HG02678 (cell line): ENCODE measurements at regions not wholly inside any gene's neighbourhood (a gene's known extent, or its start where the extent isn't known, plus 50 kb on each side); places are given as distances from the start of the nearest gene placed in this dataset.

Source experiments
- ATAC-seq: cut with Tn5 transposase; IDR thresholded peaks from one replicate; pipeline ENCODE4 v1.9.1; 2021; ENCODE audit warnings: mild to moderate bottlenecking, moderate library complexity; ENCODE audit not compliant: unreplicated experiment

- ATAC-seq, result no peak
Observed at GRCh38 chr4:14582677-14583076, 419.6 kb upstream of the CPEB2 start.

DNA sequence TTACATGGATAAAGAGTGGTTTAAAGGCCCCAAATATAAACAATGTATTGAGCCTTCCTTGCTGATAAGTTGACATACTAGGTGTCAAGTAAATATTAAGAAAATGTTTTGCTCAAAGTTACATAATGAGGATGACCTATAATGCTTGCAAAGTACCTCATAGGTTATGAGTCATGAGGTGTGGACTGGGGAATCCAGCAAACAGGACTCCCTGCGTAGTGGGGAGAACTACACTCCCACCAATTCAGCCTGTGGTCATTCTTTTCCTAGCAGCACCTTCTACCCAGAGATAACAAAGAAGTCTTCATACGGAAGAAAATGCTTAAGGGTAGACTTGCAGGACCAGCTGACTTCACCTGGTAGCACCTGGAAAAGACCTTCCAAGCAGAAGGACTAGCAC, 418.9 kb upstream of the CPEB2 start:
- no peak for ATAC-seq

DNA sequence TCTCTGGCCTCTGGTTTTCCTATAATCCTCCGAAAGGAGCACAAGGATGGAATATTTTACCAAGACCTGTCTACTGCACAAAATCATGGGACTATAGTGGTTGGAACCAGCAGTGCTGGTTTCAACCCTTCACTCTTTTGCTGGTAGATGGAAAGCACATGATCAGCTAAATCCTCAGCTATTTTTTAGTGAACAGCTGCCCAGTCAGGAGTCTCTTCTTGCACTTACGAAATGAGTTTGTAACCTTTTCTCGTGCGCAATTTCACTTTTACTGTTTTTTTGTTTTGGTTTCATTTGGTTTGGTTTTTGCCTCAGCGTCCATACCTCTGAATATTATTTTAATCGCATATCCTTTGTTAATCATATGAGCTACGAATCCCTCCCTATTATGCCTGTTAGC, 418.5 kb upstream of the CPEB2 start:
- no peak for ATAC-seq

- ATAC-seq, result no peak
Observed at GRCh38 chr4:14592950-14593349, 409.3 kb upstream of the CPEB2 start.

GRCh38 chr4:14596028-14596427, 406.3 kb upstream of the CPEB2 start:
- ATAC-seq, result no peak

DNA sequence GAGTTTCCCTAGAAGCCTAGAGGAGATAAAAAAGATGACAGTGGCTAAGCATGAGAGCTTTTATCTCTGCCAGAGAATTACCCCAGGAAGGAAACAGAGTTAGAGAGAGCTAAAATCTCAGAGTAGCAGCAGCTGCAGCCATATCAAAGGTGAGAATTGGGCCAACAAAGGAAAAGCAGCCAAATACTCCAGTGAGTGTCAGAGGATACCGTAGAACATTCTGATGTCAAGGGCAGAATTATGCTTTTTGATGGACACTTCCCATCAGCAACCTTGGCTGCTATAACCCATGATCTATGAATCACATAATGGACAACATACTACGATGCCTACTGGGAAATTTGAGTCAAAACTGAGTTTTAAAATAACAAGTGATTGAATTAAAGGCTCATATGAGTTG, 405.8 kb upstream of the CPEB2 start:
- no peak for ATAC-seq

DNA sequence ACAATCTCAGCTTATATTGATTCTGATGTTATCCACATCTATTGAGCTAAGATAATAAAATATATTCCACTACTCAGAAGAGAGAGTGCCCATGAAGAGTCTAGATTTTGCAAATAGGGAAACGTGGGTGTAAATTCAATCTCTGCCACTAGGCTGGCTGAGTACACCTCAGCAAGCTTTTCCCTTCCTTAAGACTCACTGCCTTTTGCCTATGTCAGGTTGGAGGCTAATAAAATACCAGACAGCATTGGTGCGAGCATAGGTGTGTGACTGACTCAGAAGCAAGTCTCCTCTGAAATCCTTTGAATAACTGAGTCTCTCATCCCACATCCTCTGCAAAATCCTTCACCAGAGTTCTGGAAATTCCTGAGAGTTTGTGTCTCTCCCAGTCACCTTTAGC, 405.4 kb upstream of the CPEB2 start:
- no peak for ATAC-seq

DNA sequence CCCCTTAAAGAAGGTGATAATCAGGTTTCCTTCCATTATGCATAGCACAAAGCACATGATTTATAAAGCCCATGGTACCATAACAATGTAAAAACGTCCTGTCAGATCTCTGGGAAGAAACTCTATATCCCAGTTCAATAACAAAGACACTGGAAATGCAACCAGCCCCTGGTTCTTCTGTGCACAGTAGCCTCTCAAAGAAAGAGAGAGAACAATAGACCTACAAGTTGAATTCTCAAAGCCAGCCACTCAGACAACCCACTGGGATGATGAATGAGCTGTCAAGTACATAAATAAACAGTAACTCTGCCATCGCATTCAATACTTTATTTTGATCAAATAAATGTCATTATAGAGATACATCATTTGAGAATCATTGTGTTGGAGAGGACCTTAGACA, 400.1 kb upstream of the CPEB2 start:
- ATAC-seq, result no peak

- ATAC-seq, result no peak
Observed at GRCh38 chr4:14607001-14607400, 395.3 kb upstream of the CPEB2 start.

DNA sequence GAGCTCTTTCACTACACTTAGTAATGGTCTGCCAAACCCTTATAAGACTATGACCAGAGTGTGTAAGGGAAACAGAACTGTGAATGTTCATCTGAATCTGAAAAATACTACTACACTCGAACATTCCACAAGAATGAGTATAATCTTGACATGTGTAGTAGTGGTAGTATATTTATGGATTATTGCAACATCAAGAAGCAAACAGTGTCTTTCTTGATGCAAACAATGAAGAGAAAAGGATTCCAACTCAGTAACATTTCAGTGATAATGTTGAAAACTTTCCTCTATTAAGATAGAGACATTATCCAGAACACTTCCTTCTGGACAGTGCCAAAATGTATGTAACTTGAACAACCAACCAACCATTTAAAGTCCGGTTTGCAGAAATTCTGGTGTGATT, 394.7 kb upstream of the CPEB2 start:
- ATAC-seq, result no peak

DNA sequence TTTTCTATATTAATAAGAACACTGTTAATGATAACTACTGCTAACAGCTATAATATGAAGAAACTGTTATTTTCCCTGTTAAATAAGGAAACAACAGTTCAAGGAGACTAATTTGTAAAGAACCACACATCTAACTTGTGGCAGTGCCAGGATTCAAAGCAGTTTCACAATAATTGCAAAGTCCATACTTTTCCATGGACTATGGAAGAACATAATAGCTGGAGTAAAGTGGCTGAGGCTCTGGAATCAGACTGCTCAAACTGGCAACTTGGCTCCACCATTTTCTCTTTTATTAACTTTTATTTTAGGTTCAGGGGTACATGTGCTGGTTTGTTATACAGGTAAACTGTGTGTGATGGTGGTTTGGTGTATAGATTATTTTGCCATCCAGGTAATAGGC, 393.7 kb upstream of the CPEB2 start:
- ATAC-seq, result no peak

GRCh38 chr4:14614840-14615239, 387.4 kb upstream of the CPEB2 start:
- ATAC-seq, result no peak

GRCh38 chr4:14615671-14616070, 386.6 kb upstream of the CPEB2 start:
- ATAC-seq, result no peak

- ATAC-seq, result no peak
Observed at GRCh38 chr4:14620567-14621141, 381.6 kb upstream of the CPEB2 start.

GRCh38 chr4:14621731-14622463, 380.4 kb upstream of the CPEB2 start:
- ATAC-seq, result no peak

DNA sequence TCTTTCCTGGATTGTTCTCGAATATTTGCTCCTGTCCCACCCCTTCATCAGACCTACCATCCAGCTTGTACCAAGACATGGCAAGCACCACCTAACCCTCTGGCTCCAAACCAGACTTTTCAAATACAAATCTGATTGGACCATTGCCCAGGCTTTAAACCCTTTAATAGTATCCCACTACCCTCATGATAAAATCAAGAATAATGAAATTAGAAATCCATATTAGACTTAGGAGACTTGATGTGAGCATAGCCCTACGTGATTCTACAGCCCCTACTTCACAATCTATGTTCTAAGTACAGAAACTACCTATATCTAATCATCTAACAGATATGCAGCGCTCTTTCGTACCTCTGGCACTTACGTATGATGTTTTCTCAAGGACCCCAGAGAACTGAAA, 375.2 kb upstream of the CPEB2 start:
- ATAC-seq, result no peak

- ATAC-seq, result no peak
Observed at GRCh38 chr4:14631806-14632440, 370.4 kb upstream of the CPEB2 start.

DNA sequence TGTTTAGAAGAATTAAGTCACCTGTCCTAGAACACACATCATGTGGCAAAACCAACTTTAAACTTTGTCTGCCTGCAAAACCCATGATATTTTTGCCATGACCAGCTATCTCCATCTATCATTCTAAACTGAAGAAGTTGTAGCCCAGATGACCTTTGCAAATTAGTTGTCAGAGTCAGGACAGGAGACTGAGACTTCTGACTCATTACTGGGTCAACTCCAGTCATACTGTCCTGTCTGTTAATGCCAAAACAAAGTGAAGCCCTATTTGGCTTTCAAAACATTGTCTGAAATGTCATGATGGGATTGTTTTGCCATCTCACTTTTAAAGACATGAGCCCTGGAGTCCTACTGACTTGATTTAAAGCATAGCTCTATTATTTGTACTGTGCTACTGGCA, 365.7 kb upstream of the CPEB2 start:
- no peak for ATAC-seq

DNA sequence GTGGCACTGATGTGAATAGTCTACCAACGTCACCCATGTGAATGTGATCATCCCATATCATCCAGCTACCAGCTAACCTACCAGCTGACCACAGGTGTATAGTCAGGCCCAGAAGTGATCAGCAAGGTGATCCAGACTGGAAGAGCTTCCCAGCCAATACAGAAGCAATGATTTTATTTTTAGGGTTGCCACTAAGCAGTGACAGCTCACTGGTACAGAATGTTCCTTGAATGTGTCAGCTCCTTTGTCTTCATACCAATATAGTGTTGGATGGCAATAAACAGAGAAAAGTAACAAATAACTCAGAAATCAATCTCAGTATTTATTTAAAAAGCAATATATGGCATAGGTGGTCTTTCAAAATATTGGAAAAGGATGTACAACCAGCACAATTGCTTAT, 361.8 kb upstream of the CPEB2 start:
- ATAC-seq, result no peak

DNA sequence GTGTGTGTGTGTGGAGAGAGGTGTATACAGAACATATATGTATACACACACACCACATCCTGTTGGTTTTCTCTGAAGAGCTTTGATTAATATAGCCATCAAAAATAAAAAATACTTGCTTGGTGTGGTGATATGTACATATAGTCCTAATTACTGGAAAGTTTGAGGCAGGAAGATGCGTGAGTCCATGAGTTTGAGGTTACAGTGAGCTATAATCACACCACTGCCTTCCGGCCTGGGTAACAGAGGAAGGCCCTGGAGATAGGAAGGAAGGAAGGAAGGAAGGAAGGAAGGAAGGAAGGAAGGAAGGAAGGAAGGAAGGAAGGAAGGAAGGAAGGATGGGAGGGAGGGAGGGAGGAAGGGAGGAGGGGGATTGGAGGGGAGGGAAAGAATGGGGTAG, 360.4 kb upstream of the CPEB2 start:
- ATAC-seq, result no peak

DNA sequence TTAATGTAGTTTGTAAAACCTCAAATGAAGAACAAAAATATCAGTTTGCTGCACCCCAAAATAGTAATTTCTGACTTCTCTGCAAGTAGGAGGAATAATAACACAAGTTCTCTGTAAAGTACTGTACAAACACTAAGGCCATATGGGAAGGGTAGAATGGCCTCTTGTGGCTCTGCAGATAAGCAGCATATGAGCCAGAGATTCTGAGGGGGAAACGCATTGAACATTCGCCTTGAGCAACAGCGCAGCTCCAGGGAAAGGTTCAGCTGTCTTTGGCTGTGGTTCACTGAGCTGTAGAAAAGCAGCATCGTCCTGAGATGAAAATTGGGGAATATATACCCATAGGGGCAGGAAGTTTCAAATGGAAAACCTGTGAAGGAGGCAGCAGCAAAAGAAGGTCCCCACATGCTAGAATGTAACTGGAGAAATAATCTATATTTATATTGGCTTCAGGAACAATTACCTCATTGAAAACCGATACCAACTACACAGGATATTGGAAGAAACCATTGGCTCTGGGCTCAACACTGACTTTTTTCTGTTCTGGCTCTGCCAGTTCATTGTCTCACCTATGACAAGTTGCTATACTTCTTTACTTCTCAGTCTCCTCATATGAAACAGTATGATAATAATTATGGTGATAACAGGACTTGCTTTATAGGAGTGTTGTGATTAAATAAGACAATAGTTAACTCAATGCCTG, 357.6 kb upstream of the CPEB2 start:
- no peak for ATAC-seq

DNA sequence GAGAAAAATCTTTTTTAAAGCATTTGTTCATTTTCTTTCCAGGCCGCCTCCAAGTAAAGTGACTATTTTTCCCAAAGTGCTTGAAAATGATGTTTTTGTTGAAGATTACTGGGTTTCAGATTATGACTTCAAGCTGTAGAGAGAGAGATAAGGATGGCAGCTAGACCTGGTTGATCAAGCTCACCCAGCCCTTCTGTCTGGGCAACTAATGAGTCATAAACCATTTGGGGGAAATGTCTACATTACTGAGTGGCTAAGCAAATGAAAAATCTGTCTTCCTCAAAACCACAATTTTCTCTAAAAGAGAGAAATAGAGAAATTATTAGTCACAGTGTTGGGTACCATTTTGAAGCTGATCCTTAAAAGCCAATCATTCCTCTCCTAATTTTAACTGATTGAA, 355.4 kb upstream of the CPEB2 start:
- ATAC-seq, result no peak
